ENCODE measurements at regions not wholly inside any gene's neighbourhood (a gene's known extent, or its start where the extent isn't known, plus 50 kb on each side); places are given as distances from the start of the nearest gene placed in this dataset.

DNA sequence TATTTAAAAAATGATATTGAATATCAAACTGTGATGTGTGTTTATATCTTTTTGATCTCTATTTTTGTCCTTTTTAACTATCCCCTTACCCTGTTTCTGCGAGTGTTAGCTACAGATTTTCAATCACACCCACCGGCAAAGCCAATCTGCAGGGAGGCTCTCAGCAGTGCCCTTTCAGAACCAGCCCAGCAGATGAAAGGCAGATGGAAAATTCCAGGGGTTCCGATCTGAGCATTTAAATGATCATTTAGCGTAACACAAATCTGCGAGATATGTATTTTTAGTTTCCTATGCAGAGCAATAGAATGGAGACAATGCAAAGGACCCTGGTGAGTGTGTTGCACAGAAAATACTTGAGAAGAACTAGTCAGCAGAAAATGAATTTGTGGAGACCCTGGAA, 2170.5 kb upstream of the PIK3C3 start:
- TF ChIP-seq, protein P1, sequence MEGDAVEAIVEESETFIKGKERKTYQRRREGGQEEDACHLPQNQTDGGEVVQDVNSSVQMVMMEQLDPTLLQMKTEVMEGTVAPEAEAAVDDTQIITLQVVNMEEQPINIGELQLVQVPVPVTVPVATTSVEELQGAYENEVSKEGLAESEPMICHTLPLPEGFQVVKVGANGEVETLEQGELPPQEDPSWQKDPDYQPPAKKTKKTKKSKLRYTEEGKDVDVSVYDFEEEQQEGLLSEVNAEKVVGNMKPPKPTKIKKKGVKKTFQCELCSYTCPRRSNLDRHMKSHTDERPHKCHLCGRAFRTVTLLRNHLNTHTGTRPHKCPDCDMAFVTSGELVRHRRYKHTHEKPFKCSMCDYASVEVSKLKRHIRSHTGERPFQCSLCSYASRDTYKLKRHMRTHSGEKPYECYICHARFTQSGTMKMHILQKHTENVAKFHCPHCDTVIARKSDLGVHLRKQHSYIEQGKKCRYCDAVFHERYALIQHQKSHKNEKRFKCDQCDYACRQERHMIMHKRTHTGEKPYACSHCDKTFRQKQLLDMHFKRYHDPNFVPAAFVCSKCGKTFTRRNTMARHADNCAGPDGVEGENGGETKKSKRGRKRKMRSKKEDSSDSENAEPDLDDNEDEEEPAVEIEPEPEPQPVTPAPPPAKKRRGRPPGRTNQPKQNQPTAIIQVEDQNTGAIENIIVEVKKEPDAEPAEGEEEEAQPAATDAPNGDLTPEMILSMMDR (IDR thresholded peaks at IDR 0.05; ENCODE audit: insufficient read depth, low read depth, low read length), result no peak
- no peak for TF ChIP-seq EZH2 (IDR thresholded peaks at IDR 0.05; ENCODE audit: insufficient read depth, low read length)
